Ovary (tissue), 3 donors: ENCODE measurements at regions not wholly inside any gene's neighbourhood (a gene's known extent, or its start where the extent isn't known, plus 50 kb on each side); places are given as distances from the start of the nearest gene placed in this dataset.

Experiments used
- CTCF ChIP-seq, 3 donors: fragments of 450-650 bp in 2 of 3; fragments of 200-600 bp in 1 of 3; IDR thresholded peaks; one replicate each; pipeline versions ENCODE4 v1.5.1 to v1.8.0; 2016 to 2022; ENCODE audit warnings: antibody characterized with exemption in 3 of 3, mild to moderate bottlenecking in 1 of 3
- EP300 ChIP-seq: sonication (generic); formaldehyde crosslinking; IDR thresholded peaks from one replicate; pipeline ENCODE4 v1.6.1; 2017; ENCODE audit warnings: antibody characterized with exemption
- POLR2A ChIP-seq: fragments of 450-650 bp; IDR thresholded peaks from one replicate; pipeline ENCODE4 v1.6.1; 2017; ENCODE audit warnings: antibody characterized with exemption, mild to moderate bottlenecking, moderate library complexity
- donor health status: DM: no; HTN: no; CAD: no.

- TF ChIP-seq CTCF (IDR thresholded peaks at IDR 0.05) = no peak
- TF ChIP-seq POLR2A = no peak
- no peak for TF ChIP-seq EP300
Observed at GRCh38 chr13:22175241-22175640, 504.4 kb downstream of the FGF9 start.
